ENCODE measurements at regions not wholly inside any gene's neighbourhood (a gene's known extent, or its start where the extent isn't known, plus 50 kb on each side); places are given as distances from the start of the nearest gene placed in this dataset.

GRCh38 chr14:26370115-26370514 is 227.7 kb downstream of the NOVA1 start:
- Mint-ChIP-seq H3K36me3 (peaks cover 3% of the 10 kb centered on the region), H3K9me3 (peaks cover 7% of the 10 kb centered on the region), H3K27me3 (peaks cover 3% of the 10 kb centered on the region), H3K27ac (no peak overlapping the region), H3K4me1 (ENCODE audit: unreplicated experiment) (peaks cover 8% of the 10 kb centered on the region), H3K4me3 (no peak overlapping the region)
- no peak for TF ChIP-seq CTCF (conservative IDR thresholded peaks at IDR 0.05)
- DNase-seq (ENCODE audit: extremely low spot score, unreplicated experiment), result no peak

GRCh38 chr14:26363689-26364088 is 234.1 kb downstream of the NOVA1 start:
- DNase-seq (ENCODE audit: extremely low spot score, unreplicated experiment), result no peak
- TF ChIP-seq CTCF (conservative IDR thresholded peaks at IDR 0.05), result no peak
- Mint-ChIP-seq H3K36me3 (no peaks in the 10 kb centered on the region), H3K27me3 (no peaks in the 10 kb centered on the region), H3K9me3 (peaks cover 7% of the 10 kb centered on the region), H3K27ac (no peak overlapping the region), H3K4me1 (ENCODE audit: unreplicated experiment) (no peaks in the 10 kb centered on the region), H3K4me3 (no peak overlapping the region)

- H3K27ac Mint-ChIP-seq, result no peak overlapping the region
- no peak overlapping the region for H3K4me3 Mint-ChIP-seq
- no peaks in the 10 kb centered on the region for H3K27me3 Mint-ChIP-seq
- TF ChIP-seq CTCF (conservative IDR thresholded peaks at IDR 0.05), result no peak
- H3K36me3 Mint-ChIP-seq, result no peaks in the 10 kb centered on the region
- DNase-seq (ENCODE audit: extremely low spot score, unreplicated experiment), result no peak
- no peaks in the 10 kb centered on the region for H3K9me3 Mint-ChIP-seq
- H3K4me1 Mint-ChIP-seq (ENCODE audit: unreplicated experiment), result no peaks in the 10 kb centered on the region
Observed at GRCh38 chr14:26344596-26344995, 253.2 kb downstream of the NOVA1 start.

GRCh38 chr14:26339381-26339780 is 258.5 kb downstream of the NOVA1 start:
- DNase-seq (ENCODE audit: extremely low spot score, unreplicated experiment), result no peak
- no peak overlapping the region for H3K4me3 Mint-ChIP-seq
- H3K27ac Mint-ChIP-seq, result no peak overlapping the region
- no peaks in the 10 kb centered on the region for H3K27me3 Mint-ChIP-seq
- H3K9me3 Mint-ChIP-seq, result no peaks in the 10 kb centered on the region
- H3K36me3 Mint-ChIP-seq, result no peaks in the 10 kb centered on the region
- no peak for TF ChIP-seq CTCF (conservative IDR thresholded peaks at IDR 0.05)
- H3K4me1 Mint-ChIP-seq (ENCODE audit: unreplicated experiment), result no peaks in the 10 kb centered on the region

GRCh38 chr14:26338231-26338630 is 259.6 kb downstream of the NOVA1 start:
- TF ChIP-seq CTCF (conservative IDR thresholded peaks at IDR 0.05), result no peak
- no peaks in the 10 kb centered on the region for H3K36me3 Mint-ChIP-seq
- H3K4me1 Mint-ChIP-seq (ENCODE audit: unreplicated experiment), result no peaks in the 10 kb centered on the region
- H3K27ac Mint-ChIP-seq, result no peak overlapping the region
- no peak overlapping the region for H3K4me3 Mint-ChIP-seq
- H3K9me3 Mint-ChIP-seq, result no peaks in the 10 kb centered on the region
- no peaks in the 10 kb centered on the region for H3K27me3 Mint-ChIP-seq
- no peak for DNase-seq (ENCODE audit: extremely low spot score, unreplicated experiment)

GRCh38 chr14:26334288-26334687 is 263.5 kb downstream of the NOVA1 start:
- H3K36me3 Mint-ChIP-seq, result no peaks in the 10 kb centered on the region
- no peak overlapping the region for H3K4me3 Mint-ChIP-seq
- no peaks in the 10 kb centered on the region for H3K27me3 Mint-ChIP-seq
- no peak for TF ChIP-seq CTCF (conservative IDR thresholded peaks at IDR 0.05)
- no peak for DNase-seq (ENCODE audit: extremely low spot score, unreplicated experiment)
- no peak overlapping the region for H3K27ac Mint-ChIP-seq
- no peaks in the 10 kb centered on the region for H3K9me3 Mint-ChIP-seq
- no peaks in the 10 kb centered on the region for H3K4me1 Mint-ChIP-seq (ENCODE audit: unreplicated experiment)

Data from type B pancreatic cell (in vitro differentiated cells).